K562 (cell line): ENCODE measurements at regions not wholly inside any gene's neighbourhood (a gene's known extent, or its start where the extent isn't known, plus 50 kb on each side); places are given as distances from the start of the nearest gene placed in this dataset.

Experiments used
- ATAC-seq: fragments of 200-7000 bp; cut with Tn5 transposase; 3 replicates; pipeline ENCODE4 v1.9.1; 2020; ENCODE audit warnings: moderate library complexity
- BruUV-seq: library from RNA; stranded (reverse); fragments of 400-500 nt; replicated peaks from 2 replicates; lab custom pipeline; 2021; lab: Mats Ljungman, UMichigan
- CTCF ChIA-PET: fragments of 300-600 bp; formaldehyde crosslinking; extraction: SDS; loops from one replicate; lab custom pipeline; 2021; ENCODE audit warnings: low intra/inter-chr PET ratio; lab: Yijun Ruan, JAX
- POLR2A ChIA-PET: fragments of 300-600, 350-650 bp; sonication (Branson Sonifier 250); formaldehyde crosslinking; extraction: SDS; loops from one replicate; lab custom pipeline; 2021; ENCODE audit warnings: antibody characterized with exemption, inconsistent platforms; lab: Yijun Ruan, JAX
- DNase-seq, 4 experiments: peaks; one replicate each; pipeline versions ENCODE4 v3.0.0 to v3.0.0-alpha.2; 2011 to 2018; ENCODE audit warnings: low spot score in 3 of 4, mixed read lengths in 3 of 4; ENCODE audit errors: extremely low read depth in 1 of 4
- FAIRE-seq: peaks from 2 replicates; lab custom pipeline; 2011; peaks lifted over from hg19 to GRCh38; lab: Jason Lieb, UNC
- H2AFZ ChIP-seq: 2 replicates; pipeline ENCODE4 v1.6.0; 2011; ENCODE audit warnings: low read depth, low read length, control low read depth, inconsistent platforms
- H3K27ac ChIP-seq: fragments of 200-600 bp; 3 replicates; pipeline ENCODE4 v1.8.0; 2011; ENCODE audit warnings: low read depth, mild to moderate bottlenecking, control low read depth, inconsistent platforms, low read length, moderate library complexity, mixed read lengths; ENCODE audit errors: extremely low read depth
- H3K27me3 ChIP-seq, 2 experiments: fragments of 300-600 bp in 1 of 2; 2 replicates in 1 of 2; 3 replicates in 1 of 2; pipeline versions ENCODE4 v1.6.0 to v1.8.0; 2011; ENCODE audit warnings: inconsistent platforms in 2 of 2, low read length in 2 of 2, mild to moderate bottlenecking in 1 of 2, mixed read lengths in 1 of 2, moderate library complexity in 1 of 2; ENCODE audit not compliant: control insufficient read depth in 2 of 2, insufficient read depth in 2 of 2
- H3K36me3 ChIP-seq: fragments of 300-600 bp; 3 replicates; pipeline ENCODE4 v1.8.0; 2011; ENCODE audit warnings: mild to moderate bottlenecking, low read length, inconsistent platforms; ENCODE audit not compliant: control insufficient read depth, insufficient read depth
- H3K4me1 ChIP-seq, 2 experiments: fragments of 200-600 bp in 1 of 2; replicated peaks in 1 of 2; 2 replicates in 1 of 2; 3 replicates in 1 of 2; pipeline versions ENCODE4 v1.5.1 to v1.8.0; 2011; ENCODE audit warnings: inconsistent platforms in 2 of 2, low read length in 2 of 2, mild to moderate bottlenecking in 1 of 2, mixed read lengths in 1 of 2, moderate library complexity in 1 of 2; ENCODE audit not compliant: control insufficient read depth in 2 of 2, insufficient read depth in 2 of 2
- H3K4me2 ChIP-seq: 2 replicates; pipeline ENCODE4 v1.6.1; 2011; ENCODE audit warnings: low read length, control low read depth, inconsistent platforms, mixed read lengths; ENCODE audit not compliant: insufficient read depth
- H3K4me3 ChIP-seq: fragments of 200-600 bp; sonication (generic), shearing (Covaris generic); 2 replicates; pipeline ENCODE4 v1.5.1; 2016; ENCODE audit warnings: control low read depth, inconsistent platforms
- H3K79me2 ChIP-seq: fragments of 200-600 bp; 3 replicates; pipeline ENCODE4 v1.8.0; 2011; ENCODE audit warnings: low read length, inconsistent platforms; ENCODE audit not compliant: control insufficient read depth, insufficient read depth
- H3K9ac ChIP-seq, 2 experiments: 2 replicates each; pipeline versions ENCODE4 v1.6.0 to v1.6.1; 2011; ENCODE audit warnings: low read depth in 2 of 2, low read length in 2 of 2, control low read depth in 1 of 2, inconsistent platforms in 1 of 2, mild to moderate bottlenecking in 1 of 2, mixed read lengths in 1 of 2; ENCODE audit not compliant: insufficient read depth in 1 of 2
- H3K9me1 ChIP-seq: one replicate; pipeline ENCODE4 v1.6.0; 2011; ENCODE audit warnings: inconsistent platforms, mild to moderate bottlenecking, low read length, moderate library complexity; ENCODE audit not compliant: control insufficient read depth, insufficient read depth
- H3K9me3 ChIP-seq: replicated peaks from 2 replicates; pipeline ENCODE4 v1.5.1; 2011; ENCODE audit warnings: low read depth, low read length, inconsistent platforms; ENCODE audit not compliant: control insufficient read depth, insufficient read depth
- H4K20me1 ChIP-seq: replicated peaks from 2 replicates; pipeline ENCODE4 v1.6.1; 2011; ENCODE audit warnings: low read length, inconsistent platforms, mixed read lengths; ENCODE audit not compliant: control insufficient read depth, insufficient read depth
- BRD9 ChIP-seq: fragments of 450-650 bp; IDR thresholded peaks from 2 replicates; pipeline ENCODE4 v1.6.1; 2018; ENCODE audit warnings: low read depth; ENCODE audit not compliant: partially characterized antibody
- NFE2L1 ChIP-seq: fragments of 450-650 bp; IDR thresholded peaks from 2 replicates; pipeline ENCODE4 v1.6.1; 2016; ENCODE audit warnings: missing genetic modification characterization, low read depth, mild to moderate bottlenecking, missing compliant biosample characterization, moderate library complexity, borderline replicate concordance
- SRSF7 ChIP-seq: fragments of 200-400 bp; formaldehyde crosslinking; optimal IDR thresholded peaks from 2 replicates; pipeline ENCODE3; 2017; ENCODE audit warnings: mild to moderate bottlenecking, low read depth, low read length
- STAT6 ChIP-seq: sonication (generic); formaldehyde crosslinking; IDR thresholded peaks from 2 replicates; pipeline ENCODE4 v1.8.1; 2023; ENCODE audit warnings: mild to moderate bottlenecking, missing genetic modification reagents
- TEAD1 ChIP-seq, 2 experiments: fragments of 450-650 bp in 1 of 2; sonication (generic) in 1 of 2; formaldehyde crosslinking; IDR thresholded peaks; 2 replicates each; pipeline versions ENCODE4 v1.4.0 to v1.8.0; 2020 to 2022; ENCODE audit warnings: mild to moderate bottlenecking in 2 of 2, missing genetic modification reagents in 1 of 2
- ZFP1 ChIP-seq: fragments of 450-650 bp; formaldehyde crosslinking; IDR thresholded peaks from 2 replicates; pipeline ENCODE4 v1.4.0; 2020; ENCODE audit warnings: mild to moderate bottlenecking, mixed read lengths
- WGBS: fragments of 100-300 bp; shearing (Covaris generic); methylation state at CpG from one replicate; pipeline ENCODE4 v1.1.6; 2016; ENCODE audit warnings: low coverage, mixed read lengths; ENCODE audit not compliant: insufficient coverage; ENCODE audit errors: missing lambda C conversion rate; 5-methylcytosine and 5-hydroxymethylcytosine counted together
- in situ Hi-C: fragments of 300-500 bp; cut with MboI; formaldehyde crosslinking; loops from 4 replicates; pipeline ENCODE4 v1.15.0; 2018; ENCODE audit warnings: inconsistent platforms, mixed read lengths
- intact Hi-C: fragments of 100-400 bp; cut with micrococcal nuclease; formaldehyde crosslinking; loops from 2 replicates; pipeline ENCODE4 v1.14.2; 2022
- TF ChIP-seq, protein P1 (sequence below): sonication (generic); formaldehyde crosslinking; IDR thresholded peaks from 2 replicates; pipeline ENCODE4 v1.8.0; 2023; ENCODE audit warnings: missing genetic modification reagents, mild to moderate bottlenecking, borderline replicate concordance
- TF ChIP-seq, protein P2 (sequence below): sonication (generic); formaldehyde crosslinking; IDR thresholded peaks from 2 replicates; pipeline ENCODE4 v1.8.1; 2023; ENCODE audit warnings: missing genetic modification reagents, mild to moderate bottlenecking, borderline replicate concordance

- no peaks in the 10 kb centered on the region for H3K79me2 ChIP-seq
- H3K27ac ChIP-seq = no peak overlapping the region
- BruUV-seq = no TSS peak
- H3K9me3 ChIP-seq = no peaks in the 10 kb centered on the region
- POLR2A ChIA-PET = no interaction called here
- CTCF ChIA-PET = no interaction called here
- in situ Hi-C loops = no loop called here
- no peaks in the 10 kb centered on the region for H3K9me1 ChIP-seq
- H4K20me1 ChIP-seq = no peaks in the 10 kb centered on the region
- no peak overlapping the region for H3K4me3 ChIP-seq
- FAIRE-seq (no peak), DNase-seq (no peak), ATAC-seq (no peak)
- WGBS = 4% methylated on average over 6 of the region's 7 CpGs
- H3K9ac ChIP-seq = no peak overlapping the region
- no peaks in the 10 kb centered on the region for H3K27me3 ChIP-seq
- H2AFZ ChIP-seq = no peak overlapping the region
- no peak overlapping the region for H3K4me2 ChIP-seq
- H3K36me3 ChIP-seq = no peaks in the 10 kb centered on the region
- H3K4me1 ChIP-seq = no peaks in the 10 kb centered on the region
- intact Hi-C loops = no loop called here
- TF ChIP-seq, protein P1, sequence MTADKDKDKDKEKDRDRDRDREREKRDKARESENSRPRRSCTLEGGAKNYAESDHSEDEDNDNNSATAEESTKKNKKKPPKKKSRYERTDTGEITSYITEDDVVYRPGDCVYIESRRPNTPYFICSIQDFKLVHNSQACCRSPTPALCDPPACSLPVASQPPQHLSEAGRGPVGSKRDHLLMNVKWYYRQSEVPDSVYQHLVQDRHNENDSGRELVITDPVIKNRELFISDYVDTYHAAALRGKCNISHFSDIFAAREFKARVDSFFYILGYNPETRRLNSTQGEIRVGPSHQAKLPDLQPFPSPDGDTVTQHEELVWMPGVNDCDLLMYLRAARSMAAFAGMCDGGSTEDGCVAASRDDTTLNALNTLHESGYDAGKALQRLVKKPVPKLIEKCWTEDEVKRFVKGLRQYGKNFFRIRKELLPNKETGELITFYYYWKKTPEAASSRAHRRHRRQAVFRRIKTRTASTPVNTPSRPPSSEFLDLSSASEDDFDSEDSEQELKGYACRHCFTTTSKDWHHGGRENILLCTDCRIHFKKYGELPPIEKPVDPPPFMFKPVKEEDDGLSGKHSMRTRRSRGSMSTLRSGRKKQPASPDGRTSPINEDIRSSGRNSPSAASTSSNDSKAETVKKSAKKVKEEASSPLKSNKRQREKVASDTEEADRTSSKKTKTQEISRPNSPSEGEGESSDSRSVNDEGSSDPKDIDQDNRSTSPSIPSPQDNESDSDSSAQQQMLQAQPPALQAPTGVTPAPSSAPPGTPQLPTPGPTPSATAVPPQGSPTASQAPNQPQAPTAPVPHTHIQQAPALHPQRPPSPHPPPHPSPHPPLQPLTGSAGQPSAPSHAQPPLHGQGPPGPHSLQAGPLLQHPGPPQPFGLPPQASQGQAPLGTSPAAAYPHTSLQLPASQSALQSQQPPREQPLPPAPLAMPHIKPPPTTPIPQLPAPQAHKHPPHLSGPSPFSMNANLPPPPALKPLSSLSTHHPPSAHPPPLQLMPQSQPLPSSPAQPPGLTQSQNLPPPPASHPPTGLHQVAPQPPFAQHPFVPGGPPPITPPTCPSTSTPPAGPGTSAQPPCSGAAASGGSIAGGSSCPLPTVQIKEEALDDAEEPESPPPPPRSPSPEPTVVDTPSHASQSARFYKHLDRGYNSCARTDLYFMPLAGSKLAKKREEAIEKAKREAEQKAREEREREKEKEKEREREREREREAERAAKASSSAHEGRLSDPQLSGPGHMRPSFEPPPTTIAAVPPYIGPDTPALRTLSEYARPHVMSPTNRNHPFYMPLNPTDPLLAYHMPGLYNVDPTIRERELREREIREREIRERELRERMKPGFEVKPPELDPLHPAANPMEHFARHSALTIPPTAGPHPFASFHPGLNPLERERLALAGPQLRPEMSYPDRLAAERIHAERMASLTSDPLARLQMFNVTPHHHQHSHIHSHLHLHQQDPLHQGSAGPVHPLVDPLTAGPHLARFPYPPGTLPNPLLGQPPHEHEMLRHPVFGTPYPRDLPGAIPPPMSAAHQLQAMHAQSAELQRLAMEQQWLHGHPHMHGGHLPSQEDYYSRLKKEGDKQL (CRISPR knock-in tag) = no peak
- TF ChIP-seq ZFP1 (CRISPR knock-in tag) = no peak
- TF ChIP-seq, protein P2, sequence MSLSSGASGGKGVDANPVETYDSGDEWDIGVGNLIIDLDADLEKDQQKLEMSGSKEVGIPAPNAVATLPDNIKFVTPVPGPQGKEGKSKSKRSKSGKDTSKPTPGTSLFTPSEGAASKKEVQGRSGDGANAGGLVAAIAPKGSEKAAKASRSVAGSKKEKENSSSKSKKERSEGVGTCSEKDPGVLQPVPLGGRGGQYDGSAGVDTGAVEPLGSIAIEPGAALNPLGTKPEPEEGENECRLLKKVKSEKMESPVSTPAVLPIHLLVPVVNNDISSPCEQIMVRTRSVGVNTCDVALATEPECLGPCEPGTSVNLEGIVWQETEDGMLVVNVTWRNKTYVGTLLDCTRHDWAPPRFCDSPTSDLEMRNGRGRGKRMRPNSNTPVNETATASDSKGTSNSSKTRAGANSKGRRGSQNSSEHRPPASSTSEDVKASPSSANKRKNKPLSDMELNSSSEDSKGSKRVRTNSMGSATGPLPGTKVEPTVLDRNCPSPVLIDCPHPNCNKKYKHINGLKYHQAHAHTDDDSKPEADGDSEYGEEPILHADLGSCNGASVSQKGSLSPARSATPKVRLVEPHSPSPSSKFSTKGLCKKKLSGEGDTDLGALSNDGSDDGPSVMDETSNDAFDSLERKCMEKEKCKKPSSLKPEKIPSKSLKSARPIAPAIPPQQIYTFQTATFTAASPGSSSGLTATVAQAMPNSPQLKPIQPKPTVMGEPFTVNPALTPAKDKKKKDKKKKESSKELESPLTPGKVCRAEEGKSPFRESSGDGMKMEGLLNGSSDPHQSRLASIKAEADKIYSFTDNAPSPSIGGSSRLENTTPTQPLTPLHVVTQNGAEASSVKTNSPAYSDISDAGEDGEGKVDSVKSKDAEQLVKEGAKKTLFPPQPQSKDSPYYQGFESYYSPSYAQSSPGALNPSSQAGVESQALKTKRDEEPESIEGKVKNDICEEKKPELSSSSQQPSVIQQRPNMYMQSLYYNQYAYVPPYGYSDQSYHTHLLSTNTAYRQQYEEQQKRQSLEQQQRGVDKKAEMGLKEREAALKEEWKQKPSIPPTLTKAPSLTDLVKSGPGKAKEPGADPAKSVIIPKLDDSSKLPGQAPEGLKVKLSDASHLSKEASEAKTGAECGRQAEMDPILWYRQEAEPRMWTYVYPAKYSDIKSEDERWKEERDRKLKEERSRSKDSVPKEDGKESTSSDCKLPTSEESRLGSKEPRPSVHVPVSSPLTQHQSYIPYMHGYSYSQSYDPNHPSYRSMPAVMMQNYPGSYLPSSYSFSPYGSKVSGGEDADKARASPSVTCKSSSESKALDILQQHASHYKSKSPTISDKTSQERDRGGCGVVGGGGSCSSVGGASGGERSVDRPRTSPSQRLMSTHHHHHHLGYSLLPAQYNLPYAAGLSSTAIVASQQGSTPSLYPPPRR = no peak
- no peak for TF ChIP-seq SRSF7
- TF ChIP-seq NFE2L1 = no peak
- no peak for TF ChIP-seq STAT6 (CRISPR knock-in tag)
- no peak for TF ChIP-seq TEAD1 (CRISPR knock-in tag; IDR thresholded peaks at IDR 0.05)
- no peak for TF ChIP-seq BRD9
Measured at GRCh38 chrX:93420525-93421082, 252.8 kb downstream of the NAP1L3 start.
